Sigmoid colon (tissue), 3 donors: ENCODE measurements at regions not wholly inside any gene's neighbourhood (a gene's known extent, or its start where the extent isn't known, plus 50 kb on each side); places are given as distances from the start of the nearest gene placed in this dataset.

Experiments used
- CTCF ChIP-seq, 4 experiments: fragments of 450-650 bp in 3 of 4; fragments of 200-600 bp in 1 of 4; IDR thresholded peaks; one replicate each; pipeline ENCODE4 v1.5.1; 2016 to 2019; ENCODE audit warnings: antibody characterized with exemption in 4 of 4, mild to moderate bottlenecking in 3 of 4, moderate library complexity in 2 of 4
- POLR2A ChIP-seq, 2 donors: fragments of 450-650 bp; IDR thresholded peaks; one replicate each; pipeline ENCODE4 v1.6.1; 2016; ENCODE audit warnings: antibody characterized with exemption in 2 of 2, mild to moderate bottlenecking in 2 of 2, moderate library complexity in 2 of 2

DNA sequence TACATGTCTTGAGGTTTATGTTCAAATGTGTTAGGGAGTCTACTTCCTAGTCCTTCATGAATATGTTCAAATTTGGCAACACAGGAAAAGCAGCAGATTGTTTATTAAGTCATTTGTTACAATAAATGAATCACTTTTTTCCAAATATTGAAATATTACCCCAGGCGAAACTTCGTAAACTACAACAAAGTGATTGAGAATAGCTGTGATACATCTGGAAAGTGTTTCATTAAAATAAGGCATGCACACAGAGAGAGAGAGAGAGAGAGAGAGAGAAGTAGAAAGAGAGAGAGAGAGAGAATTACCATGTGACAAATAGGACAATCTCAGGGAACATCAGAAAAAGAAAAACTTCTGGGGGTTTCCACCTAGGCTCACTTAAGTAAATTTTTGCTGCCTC lies 363.1 kb upstream of the PTCHD4 start:
- TF ChIP-seq CTCF (IDR thresholded peaks at IDR 0.05) (no peak), POLR2A (IDR thresholded peaks at IDR 0.05) (no peak)
